OCI-LY3 (cell line): ENCODE measurements at regions not wholly inside any gene's neighbourhood (a gene's known extent, or its start where the extent isn't known, plus 50 kb on each side); places are given as distances from the start of the nearest gene placed in this dataset.

Experiments
- CTCF ChIP-seq: fragments of 200-600, 300-600 bp; sonication (generic); IDR thresholded peaks from 2 replicates; pipeline ENCODE4 v1.5.1; 2014; ENCODE audit warnings: antibody characterized with exemption, low read length, low read depth
- EZH2phosphoT487 ChIP-seq: fragments of 200-600 bp; shearing (Covaris generic); IDR thresholded peaks from 2 replicates; pipeline ENCODE4 v1.6.1; 2018; ENCODE audit warnings: antibody characterized with exemption, mixed run types, low read depth

GRCh38 chr1:29498126-29499103, 262.1 kb downstream of the PTPRU start:
- no peak for TF ChIP-seq CTCF
- no peak for TF ChIP-seq EZH2phosphoT487
